GM18499 (cell line): ENCODE measurements at regions not wholly inside any gene's neighbourhood (a gene's known extent, or its start where the extent isn't known, plus 50 kb on each side); places are given as distances from the start of the nearest gene placed in this dataset.

Source experiments
- ATAC-seq: cut with Tn5 transposase; IDR thresholded peaks from one replicate; pipeline ENCODE4 v1.9.1; 2021; ENCODE audit warnings: moderate number of reproducible peaks; ENCODE audit not compliant: insufficient read depth, unreplicated experiment

GRCh38 chr5:45189481-45189880 lies 380.7 kb downstream of the MRPS30 start:
- ATAC-seq: no peak

- no peak for ATAC-seq
Measured at GRCh38 chr5:45195026-45195425, 386.3 kb downstream of the MRPS30 start.
